DMS114 treated with DMSO at 0.1 percent for 48 hours (cell line): ENCODE measurements at regions not wholly inside any gene's neighbourhood (a gene's known extent, or its start where the extent isn't known, plus 50 kb on each side); places are given as distances from the start of the nearest gene placed in this dataset.
"Not testable (repeated sequence)": the region's sequence is repeated elsewhere in the genome, so short reads cannot be mapped to it uniquely, and the experiment has no call there.

Source experiments
- DNase-seq: peaks from one replicate; lab custom pipeline; 2025; ENCODE audit not compliant: unreplicated experiment; lab: John Stamatoyannopoulos, UW

DNA sequence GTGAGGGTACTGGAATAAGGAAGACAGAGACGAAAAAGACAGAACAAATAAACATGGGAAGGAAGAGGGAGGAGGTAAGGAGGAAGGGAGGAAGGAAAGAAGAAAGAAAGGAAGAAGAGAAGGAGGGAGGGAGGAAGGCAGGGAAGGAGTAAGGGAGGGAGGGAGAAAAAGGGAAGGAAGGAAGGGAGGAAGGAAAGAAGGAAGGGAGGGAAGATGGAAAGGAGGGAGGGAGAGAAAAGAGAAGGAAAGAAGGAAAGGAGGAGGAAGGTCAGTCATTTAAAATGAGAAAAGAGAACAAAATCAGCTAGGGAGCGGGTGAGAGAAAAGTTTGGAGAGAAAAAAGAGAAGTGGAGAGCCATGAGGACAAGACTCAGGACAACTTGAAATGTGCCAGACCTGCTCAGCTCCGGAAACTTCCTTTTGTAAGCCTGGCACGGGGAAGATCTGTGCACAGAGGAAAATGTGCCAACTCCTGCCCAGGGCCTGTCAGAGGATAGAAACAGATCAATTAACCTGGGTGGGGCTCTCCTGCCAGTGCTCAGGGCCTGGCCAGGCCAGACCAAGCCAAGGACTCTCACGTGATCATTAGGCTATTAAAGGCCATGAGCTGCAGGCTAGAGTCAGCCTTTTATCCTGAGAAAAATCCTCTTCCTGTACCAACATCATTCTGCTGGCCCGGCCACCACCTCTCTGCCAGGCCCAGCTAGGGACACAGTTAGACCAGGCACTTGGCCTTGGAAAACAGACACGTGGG lies 50.1 kb upstream of the BCL6 start:
- DNase-seq: no peak

DNA sequence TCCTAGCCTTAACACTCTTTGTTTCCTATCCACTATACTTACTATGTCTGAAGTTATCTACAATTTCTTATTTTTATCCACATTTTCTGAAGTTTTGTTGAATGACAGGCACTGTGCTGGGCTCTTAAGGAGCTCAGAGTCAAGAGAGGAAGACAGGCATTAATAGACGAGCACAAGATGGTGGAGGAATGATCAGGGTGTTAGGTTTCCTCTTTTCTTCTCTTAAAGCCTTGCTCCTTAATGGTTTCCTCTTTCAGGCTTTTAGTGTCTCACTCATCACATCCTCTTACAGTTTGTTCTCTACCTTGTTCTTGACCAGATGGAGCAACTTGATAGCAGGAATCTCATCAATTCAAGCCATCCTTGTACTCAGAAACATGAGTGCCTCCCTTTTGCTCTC lies 52.9 kb upstream of the BCL6 start:
- no peak for DNase-seq

DNA sequence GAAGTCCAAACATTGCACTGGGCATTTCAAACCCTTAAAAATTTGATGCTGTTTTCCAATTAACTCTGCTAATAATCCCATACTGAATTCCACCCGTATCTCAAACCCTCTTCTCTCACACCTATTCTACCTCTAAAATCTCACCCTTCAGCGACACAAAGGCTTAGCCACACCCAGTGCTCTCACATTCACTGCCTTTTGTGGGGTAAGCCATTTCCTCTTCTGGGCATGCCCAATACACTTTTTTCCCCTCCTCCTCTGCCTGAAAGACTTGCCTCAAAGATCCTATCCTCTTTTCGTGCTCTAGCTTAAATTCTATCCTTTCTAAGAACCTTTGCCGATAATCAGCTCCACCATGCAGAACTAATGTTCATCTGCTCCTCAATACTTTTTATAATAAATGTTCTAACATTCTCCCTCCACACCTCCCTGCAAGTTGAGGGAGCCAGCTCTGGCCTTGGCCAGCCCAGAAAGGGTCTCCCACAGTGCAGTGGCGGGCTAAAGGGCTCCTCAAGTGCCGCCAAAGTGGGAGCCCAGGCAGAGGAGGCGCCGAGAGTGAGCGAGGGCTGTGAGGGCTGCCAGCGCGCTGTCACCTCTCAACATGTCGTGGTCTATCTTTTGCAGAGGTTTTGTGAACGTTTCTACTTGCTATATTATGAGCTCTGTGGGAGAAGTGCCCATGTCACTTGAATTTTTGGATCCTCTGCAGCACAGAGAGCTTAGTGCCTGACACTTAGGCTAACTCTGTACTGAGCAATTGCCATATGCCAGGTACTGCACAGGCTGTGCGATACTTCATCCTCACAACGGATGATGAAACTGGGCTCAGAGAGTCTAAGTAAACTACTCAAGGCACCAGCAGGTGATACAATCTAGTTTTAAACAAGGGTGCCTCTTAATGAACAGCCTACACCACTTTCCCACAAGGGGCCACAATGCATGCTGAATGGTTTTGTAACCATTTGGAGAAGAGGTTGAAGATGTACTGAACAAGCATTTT lies 53.6 kb upstream of the BCL6 start:
- no peak for DNase-seq

DNA sequence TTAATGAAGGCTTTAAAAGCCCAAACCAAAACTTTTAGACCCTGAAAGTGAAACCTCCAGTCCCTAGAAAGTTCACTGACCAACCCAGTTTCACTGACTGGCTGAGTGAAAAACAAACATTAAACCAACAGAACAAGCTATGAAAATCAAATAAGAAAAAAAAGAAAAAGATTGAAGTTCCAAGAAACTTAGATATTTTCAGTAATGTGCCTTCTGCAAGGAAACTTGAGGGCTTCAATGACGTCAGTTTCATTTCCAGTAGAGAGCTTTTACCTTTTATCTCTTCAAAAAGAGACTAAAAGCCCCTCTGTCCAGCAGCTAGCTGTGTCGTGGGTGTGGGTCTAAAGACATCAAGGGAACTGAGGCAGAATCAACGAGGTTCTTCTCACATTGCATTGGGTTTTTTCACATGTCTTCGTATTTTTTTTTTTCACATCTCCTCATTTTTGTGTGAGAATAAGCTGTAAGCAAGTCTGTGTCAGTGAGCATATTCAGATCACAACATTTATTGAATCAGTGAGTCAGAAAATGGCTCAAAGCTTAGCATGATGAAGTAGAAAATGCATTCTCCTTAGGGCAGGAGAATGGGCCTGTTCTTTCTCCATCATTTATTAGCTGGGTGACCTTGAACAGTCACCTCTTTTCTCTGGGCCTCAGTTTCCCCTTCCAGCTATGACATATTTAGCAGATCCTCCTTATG lies 54.8 kb upstream of the BCL6 start:
- no peak for DNase-seq

DNA sequence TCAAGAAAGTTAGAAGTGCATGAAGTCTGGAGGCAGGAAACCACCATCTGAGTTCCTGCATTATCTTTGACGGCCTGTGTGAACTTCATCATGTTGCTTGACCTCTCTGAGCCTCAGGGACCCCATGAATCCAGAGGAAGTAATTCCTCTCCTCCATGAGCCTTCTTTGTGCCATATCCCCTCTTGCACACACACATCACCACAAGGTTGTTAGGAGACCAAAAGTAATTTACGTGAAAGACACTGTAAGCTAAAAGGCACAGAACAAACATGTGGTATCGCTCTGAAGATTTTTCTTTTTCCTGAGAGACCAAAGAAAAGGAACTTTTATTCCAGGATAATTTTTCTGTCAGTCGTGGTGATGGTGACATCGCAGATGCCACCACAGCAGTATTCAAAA lies 55.9 kb upstream of the BCL6 start:
- no peak for DNase-seq

DNA sequence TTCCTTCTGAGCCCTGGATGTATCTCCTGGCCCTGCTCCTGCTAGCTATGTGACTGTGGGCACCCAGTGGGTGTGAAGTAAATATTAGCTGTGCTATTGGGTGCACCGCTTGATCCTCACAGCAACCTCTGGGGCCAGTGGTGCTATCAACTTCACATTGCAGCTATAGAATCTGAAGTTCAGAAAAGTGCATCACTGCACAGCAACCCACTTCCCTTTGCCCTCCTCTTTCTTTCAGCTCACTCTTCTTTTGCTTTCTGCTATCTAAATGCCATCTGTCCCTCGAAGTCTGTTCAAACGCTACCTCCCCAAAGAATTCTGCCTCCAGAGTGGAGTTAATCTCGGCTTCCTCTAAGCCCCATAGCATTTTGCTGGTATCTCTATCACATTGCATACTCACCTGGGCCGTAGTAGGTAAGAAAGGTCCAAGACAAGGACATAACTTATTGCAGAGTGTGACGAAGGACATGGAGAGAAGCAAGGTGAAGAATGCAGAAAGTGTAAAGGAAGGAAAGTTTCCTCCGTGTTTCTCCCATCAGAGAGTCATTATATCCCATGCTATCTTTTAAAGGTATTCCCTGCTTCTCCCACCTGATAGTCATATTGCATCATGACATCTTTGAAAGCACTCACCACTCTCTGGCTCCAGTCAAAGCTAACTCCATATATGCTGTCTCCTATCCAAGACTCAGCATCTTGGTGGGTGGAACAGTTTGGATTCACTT lies 57.1 kb upstream of the BCL6 start:
- DNase-seq: no peak

DNA sequence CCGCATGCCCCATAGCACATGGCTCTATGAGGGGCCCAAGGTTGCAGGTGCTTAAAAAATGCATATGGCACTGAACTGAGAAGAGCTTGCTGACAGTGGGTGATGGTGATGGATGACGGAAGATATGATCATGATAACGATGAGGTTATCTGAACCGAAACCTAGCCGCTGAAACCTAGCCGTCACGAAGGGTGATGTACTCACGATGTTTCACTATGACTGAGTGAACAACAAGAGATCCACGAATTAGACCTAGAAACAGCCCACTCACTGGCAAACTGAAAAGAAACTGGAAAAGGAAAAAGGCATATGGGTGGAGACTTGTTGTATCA lies 57.6 kb upstream of the BCL6 start:
- DNase-seq: no peak

DNA sequence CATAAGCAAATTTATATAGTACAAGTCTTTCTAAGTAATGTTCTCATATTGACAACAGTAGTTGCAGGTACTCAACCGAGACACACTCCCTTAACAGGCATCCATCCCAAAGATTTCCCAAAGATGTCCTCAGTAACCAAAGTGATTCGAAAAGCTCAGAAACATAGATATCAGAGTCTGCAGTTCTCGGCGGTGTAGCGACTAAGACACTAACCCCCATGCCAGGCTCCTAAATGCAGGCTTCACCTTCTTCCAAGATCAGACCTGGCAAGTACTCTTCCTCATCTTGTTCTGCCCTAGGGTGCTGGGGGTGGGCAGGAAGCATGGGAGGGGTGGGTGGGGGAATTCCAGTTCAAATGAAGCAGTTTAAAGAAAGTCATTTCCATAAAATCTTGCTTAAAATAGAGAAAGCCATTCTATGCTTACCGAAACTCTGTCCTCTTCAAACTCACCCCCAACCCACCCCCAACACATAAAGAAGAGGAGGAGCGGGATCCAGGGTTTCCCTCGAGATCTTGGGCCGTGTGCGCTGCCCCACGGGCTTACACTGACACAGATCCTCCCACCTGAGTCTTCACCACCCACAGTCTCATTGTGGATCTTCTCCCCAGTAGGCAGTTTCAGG lies 59.0 kb upstream of the BCL6 start:
- DNase-seq: no peak

DNA sequence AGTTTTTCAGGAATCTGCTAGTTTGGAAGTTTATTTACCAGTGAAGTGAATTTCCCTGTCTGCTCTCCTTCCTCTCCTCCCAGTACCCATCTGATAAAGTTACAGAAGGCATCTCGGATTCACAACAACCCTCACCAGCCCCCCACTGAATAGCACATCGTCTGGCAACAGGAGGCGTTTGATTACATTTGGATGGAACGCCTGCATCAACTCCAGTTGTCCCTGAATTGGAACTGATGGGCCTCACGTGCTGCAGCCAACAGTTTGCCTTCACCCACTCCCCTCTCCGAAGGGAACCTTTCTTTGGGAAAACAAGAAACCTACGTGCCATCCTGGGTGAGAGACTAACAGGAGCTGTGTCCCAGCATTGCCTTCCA lies 59.5 kb upstream of the BCL6 start:
- no peak for DNase-seq

DNA sequence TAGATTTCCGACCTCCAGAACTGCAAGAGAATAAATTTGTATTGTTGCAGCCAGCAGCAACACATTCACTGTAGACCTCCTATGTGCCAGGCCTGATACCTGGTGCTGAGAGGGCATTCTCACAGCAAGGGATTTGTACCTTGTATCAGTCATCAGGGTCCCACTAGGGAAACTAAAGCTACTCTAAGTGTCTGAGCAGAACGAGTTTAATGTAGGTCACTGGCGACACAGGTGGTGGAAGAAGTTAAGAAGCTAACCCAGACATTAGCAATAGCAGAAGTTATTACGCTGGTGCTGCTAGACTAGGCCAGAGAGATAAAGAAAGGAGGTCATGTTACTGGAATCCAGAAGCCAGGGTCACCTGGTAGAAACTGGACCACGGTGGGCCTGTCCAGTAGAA lies 60.5 kb upstream of the BCL6 start:
- DNase-seq: no peak

DNA sequence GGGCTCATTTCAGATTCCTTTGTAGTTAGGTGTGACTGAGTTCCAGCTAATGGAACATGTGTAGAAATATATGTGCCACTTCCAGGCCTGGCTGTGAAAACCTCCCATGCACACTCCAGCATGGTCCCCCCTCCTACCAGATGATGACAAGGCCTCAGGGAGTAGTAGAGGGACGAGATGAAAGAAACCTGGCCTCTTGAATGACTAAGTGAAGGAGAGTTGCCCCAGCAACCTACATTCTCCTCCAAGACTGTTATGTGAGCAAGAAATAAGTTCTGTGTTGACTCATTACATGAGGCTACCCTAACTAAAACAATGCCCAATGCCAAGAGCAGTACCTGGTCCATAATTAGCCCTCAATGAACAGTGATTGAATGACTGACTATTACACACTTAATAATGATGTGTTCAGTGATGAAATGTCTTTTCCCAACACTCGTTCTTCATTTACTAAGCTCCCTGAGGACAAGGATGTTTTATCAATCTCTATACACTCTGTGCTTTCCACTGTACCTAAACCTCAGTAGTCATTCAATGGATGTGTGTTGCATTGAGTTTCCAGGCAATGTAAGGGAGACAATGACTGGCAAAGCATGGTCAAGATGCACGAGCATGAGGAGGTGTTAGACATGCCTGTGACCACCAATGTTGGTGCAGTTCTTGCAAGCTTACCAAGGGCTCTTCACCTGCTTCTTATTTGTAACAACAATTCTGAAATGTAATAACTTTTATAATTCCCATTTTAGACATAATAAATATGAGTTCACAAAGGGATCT lies 62.0 kb upstream of the BCL6 start:
- no peak for DNase-seq

DNA sequence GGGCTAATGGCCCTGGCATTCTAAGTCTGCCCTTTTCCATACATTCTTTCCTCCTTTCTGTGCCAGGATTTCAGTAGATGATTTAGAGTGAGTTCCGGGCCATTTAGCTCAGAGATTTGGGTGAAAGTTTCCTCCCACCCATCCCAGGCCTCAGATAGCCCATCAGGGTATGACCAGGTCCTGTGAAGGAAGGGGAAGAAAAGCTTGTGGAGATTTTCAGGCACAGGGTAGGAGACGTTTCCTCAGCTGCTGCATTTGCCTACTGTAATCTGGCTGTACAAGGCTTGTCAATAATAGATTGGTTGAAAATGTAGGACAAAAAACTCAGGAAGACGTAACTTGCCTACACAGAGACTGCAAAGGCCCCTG lies 63.2 kb upstream of the BCL6 start:
- DNase-seq: no peak

DNA sequence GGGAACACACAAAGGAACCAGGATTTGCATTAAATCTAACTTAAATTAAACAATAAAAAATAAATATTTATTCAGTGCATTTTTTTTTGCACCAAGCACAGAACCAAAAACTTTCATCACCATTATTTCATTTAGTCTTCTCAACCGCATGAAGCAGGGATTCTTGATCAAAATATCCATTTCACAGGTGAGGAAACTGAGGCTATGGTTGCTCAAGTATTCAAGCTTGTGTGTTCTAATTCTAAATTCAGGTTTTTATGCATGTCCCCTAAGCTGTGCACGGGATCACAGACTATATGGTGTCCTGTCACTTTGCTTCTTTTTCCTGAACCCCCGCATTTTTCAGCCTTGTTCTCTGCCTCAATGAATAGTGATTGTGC lies 64.3 kb upstream of the BCL6 start:
- no peak for DNase-seq

DNA sequence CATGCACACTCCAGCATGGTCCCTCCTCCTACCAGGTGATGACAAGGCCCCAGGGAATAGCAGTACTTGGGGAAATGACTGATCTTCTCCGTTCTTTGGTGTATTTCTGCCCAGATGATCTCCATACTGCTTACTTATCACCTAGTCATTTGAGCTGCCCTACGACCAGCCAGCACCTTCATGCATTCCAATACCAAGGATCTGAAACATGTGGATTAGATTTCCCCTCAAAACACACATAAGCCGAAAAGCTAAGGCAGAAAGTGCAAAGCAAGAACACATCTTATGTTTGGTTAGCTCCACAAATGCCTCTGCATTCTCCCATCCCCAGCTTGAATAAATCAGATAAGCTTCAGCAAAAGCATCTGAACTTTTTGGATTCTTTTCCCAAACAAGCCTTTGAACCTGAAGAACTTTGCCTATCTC lies 64.8 kb upstream of the BCL6 start:
- DNase-seq: no peak

DNA sequence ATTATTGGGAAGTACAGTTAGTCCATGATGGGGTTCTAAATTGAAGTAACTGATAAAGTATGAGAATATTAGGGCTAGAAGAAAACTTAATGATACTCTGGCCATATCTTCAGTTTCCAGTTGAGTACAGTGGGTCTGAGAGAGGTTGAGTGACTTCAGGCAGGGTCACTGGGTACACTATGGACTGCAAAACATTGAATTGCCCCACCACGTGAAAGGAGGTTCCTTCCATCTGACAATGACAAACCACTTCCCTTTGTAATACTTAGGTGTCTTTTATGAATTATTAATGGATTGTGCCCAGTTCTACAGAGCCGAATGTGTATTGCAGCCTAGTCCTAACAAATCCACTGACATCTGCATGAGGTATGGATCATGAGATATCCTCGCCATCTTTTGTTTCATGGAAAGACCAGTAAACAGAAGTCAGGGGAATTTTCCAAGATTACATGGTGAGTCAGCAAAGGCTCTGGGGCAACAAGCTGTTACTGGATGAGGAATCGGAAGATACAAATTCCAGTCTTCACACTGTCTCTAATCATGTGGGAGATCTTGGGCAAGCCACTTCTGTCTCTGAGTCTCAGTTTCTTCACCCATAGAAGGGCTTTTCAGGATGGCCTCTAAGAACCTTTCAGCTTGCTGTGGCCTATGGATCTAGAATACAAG lies 66.5 kb upstream of the BCL6 start:
- no peak for DNase-seq

DNA sequence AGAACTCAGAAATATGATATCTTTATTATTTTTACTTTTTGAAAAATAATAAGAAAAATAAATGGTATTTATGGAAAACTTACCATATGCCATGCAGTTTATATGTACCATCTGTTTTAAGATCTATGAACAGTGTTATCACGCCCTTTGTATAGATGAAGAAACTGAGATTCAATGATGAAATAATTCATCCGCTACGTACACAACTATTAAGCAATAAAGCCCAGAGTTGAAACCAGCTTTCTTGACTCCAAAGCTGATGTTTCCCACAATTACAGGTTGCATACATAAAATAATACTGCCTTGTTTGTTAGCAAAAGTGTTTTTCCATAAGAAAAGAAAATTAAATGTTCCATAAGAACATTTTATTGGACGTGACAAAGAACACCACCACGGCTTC lies 67.2 kb upstream of the BCL6 start:
- no peak for DNase-seq

DNA sequence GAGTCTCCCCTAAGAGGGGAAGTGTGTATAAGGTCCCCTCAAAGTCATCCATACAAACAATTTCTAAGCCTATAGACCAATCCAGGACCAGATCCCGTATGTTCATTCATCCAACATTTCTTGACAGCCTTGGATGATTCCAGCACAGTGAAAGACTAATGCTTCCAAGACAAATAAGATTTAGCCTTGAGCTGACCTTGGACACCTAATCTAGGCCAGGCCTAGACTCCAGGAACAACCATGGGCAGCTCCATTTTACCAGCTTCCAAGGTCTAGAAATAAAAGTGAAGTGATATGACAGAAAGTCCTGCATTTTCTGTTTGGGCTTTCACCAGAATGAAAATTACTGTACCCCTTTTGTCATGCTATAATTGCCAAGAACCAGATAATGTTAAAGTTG lies 67.9 kb upstream of the BCL6 start:
- no peak for DNase-seq

DNA sequence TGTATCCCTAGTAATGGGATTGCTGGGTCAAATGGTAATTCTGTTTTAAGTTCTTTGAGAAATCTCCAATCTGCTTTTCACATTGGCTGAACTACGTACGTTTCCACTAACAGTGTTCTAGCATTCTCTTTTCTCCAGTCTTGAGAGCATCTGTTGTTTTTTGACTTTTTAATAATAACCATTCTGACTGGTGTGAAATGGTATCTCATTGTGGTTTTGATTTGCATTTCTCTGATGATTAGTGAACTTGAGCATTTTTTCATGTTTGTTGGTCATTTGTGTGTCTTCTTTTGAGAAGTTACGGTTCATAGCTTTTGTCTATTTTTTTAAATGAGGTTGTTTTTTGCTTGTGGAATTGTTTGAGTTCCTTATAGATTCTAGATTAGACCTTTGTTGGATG lies 72.5 kb upstream of the BCL6 start:
- not testable (repeated sequence) for DNase-seq

DNA sequence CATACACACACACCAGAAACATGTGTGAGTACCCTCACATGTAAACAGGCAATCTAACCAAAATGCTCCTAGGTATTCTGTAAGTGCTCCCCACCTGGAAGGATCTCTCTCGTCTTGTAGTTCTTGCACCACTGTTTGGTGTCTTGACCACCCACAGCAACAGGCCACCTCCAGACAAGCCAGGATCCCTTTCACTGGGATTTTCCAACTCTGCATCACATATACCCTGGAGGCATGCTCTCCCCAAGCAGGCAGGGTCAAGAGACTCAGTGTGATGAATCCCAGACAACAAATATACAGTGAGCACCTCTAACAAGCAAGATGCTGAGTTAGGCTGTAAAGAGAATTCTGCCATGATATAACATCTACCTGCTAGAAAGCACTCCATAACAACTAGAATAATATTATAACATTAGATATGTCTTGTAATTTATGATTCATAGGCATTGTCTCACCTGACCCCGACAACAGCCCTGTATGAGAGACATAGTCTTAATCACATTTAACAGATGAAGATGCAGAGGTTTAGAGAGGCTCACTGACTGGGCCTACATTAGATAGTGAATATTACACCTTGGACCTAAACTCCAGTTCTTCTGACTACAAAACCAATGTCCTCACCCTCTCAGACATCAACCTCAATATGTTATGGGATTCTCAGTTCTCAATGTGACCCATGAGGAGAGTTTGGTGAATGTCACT lies 76.5 kb upstream of the BCL6 start:
- DNase-seq: no peak
